ENCODE measurements at regions not wholly inside any gene's neighbourhood (a gene's known extent, or its start where the extent isn't known, plus 50 kb on each side); places are given as distances from the start of the nearest gene placed in this dataset.
"Not testable (repeated sequence)": the region's sequence is repeated elsewhere in the genome, so short reads cannot be mapped to it uniquely, and the experiment has no call there.

DNA sequence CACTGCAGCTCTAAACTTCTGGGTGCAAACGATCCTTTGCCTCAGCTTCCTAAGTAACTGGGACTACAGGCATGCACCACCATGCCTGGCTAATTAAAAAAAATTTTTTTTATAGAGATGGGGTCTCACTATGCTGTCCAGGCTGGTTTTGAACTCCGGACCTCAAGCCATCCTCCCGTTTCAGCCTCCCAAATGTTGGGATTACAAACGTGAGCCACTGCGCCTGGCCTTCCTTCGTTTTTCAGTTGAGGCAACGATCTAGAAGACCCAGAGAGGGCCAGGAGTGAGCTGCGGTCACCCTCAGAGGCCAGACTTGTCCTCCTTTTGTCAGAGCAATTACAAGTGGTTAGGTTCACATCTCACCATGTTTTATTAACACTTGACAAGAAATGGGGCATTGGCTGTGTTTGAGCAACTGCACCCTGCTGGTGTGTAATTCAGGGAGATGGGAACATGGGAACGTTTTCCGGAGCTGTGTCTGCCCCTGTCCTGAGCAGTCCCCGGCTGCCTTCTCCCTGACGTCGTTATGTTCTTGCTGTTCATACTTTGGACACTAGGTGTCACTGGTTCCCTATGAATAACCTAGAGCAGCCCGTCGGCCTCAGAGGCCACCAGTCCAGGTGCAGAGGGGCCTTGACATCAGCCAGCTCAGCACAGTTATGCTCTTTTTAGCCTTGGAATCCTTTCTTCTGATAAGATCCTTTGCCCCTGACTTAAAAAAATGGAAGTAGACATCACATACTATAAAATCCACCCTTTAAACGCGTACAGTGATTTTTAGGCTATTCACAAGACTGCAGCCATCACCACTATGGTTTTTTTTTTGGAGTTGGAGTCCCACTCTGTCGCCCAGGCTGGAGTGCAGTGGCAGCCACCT, 375.0 kb downstream of the TYW1 start:
- H3K4me2 ChIP-seq (ENCODE audit: insufficient read depth, low read length): peak overlapping the region; percentile 45
- no peaks in the 10 kb centered on the region for H3K36me3 ChIP-seq (ENCODE audit: insufficient read depth, low read length)
- peak; percentile 97 for DNase-seq (ENCODE audit: insufficient read length, low spot score, missing footprints)
- H3K79me2 ChIP-seq (ENCODE audit: insufficient read depth, low read length): no peaks in the 10 kb centered on the region
- H3K9me3 ChIP-seq (ENCODE audit: low read depth, low read length): no peaks in the 10 kb centered on the region
- H3K4me3 ChIP-seq (ENCODE audit: insufficient read depth, low read length): no peak overlapping the region
- no peaks in the 10 kb centered on the region for H3K4me1 ChIP-seq (ENCODE audit: insufficient read depth, low read length)
- TF ChIP-seq, protein P1, sequence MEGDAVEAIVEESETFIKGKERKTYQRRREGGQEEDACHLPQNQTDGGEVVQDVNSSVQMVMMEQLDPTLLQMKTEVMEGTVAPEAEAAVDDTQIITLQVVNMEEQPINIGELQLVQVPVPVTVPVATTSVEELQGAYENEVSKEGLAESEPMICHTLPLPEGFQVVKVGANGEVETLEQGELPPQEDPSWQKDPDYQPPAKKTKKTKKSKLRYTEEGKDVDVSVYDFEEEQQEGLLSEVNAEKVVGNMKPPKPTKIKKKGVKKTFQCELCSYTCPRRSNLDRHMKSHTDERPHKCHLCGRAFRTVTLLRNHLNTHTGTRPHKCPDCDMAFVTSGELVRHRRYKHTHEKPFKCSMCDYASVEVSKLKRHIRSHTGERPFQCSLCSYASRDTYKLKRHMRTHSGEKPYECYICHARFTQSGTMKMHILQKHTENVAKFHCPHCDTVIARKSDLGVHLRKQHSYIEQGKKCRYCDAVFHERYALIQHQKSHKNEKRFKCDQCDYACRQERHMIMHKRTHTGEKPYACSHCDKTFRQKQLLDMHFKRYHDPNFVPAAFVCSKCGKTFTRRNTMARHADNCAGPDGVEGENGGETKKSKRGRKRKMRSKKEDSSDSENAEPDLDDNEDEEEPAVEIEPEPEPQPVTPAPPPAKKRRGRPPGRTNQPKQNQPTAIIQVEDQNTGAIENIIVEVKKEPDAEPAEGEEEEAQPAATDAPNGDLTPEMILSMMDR (IDR thresholded peaks at IDR 0.05; ENCODE audit: extremely low read depth, low read depth, low read length): peak; percentile 79
- peak overlapping the region; percentile 31 for H2AFZ ChIP-seq (ENCODE audit: low read length)
- H3K27ac ChIP-seq (ENCODE audit: low read depth, low read length): no peak overlapping the region
- no peaks in the 10 kb centered on the region for H4K20me1 ChIP-seq (ENCODE audit: insufficient read depth, low read length)
- peaks cover 14% of the 10 kb centered on the region for H3K27me3 ChIP-seq (ENCODE audit: insufficient read depth, low read length)

DNA sequence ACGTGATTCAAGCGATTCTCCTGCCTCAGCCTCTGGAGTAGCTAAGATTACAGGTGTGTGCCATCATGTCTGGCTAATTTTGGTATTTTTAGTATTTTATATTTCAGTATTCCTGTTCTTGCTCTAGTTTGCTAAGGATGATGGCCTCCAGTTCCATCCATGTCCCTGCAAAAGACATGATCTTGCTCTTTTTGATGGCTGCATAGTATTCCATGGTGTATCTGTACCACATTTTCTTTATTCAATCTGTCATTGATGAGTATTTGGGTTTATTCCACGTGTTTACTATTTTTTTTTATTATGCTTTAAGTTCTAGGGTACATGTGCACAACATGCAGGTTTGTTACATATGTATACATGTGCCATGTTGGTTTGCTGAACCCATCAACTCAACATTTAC, 376.8 kb downstream of the TYW1 start:
- H2AFZ ChIP-seq (ENCODE audit: low read length); H3K79me2 ChIP-seq (ENCODE audit: insufficient read depth, low read length); H3K4me2 ChIP-seq (ENCODE audit: insufficient read depth, low read length); H3K36me3 ChIP-seq (ENCODE audit: insufficient read depth, low read length); H3K27ac ChIP-seq (ENCODE audit: low read depth, low read length); H4K20me1 ChIP-seq (ENCODE audit: insufficient read depth, low read length); H3K4me1 ChIP-seq (ENCODE audit: insufficient read depth, low read length); H3K4me3 ChIP-seq (ENCODE audit: insufficient read depth, low read length); H3K9me3 ChIP-seq (ENCODE audit: low read depth, low read length); DNase-seq (ENCODE audit: insufficient read length, low spot score, missing footprints): not testable (repeated sequence)
- peaks cover 14% of the 10 kb centered on the region for H3K27me3 ChIP-seq (ENCODE audit: insufficient read depth, low read length)

DNA sequence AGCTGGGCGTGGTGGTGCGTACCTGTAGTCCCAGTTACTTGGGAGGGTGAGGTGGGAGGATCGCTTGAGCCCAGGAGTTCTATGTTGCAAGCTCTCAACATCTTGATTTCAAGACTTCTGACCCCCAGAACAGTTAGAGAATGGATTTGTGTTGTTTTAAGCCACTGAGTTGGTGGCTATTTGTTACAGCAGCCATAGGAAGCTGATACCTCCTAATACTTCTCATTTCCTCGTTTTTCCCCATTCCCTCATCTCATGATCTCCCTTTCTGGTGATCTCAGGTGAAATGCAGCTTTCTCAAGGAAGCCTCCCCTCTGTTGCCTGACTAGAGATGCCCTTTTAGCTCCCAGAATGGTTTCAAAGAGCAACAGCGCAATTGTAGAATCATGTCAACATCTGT, 378.8 kb downstream of the TYW1 start:
- H4K20me1 ChIP-seq (ENCODE audit: insufficient read depth, low read length): no peaks in the 10 kb centered on the region
- H3K79me2 ChIP-seq (ENCODE audit: insufficient read depth, low read length): no peaks in the 10 kb centered on the region
- no peak overlapping the region for H3K4me2 ChIP-seq (ENCODE audit: insufficient read depth, low read length)
- DNase-seq (ENCODE audit: insufficient read length, low spot score, missing footprints): no peak
- H3K9me3 ChIP-seq (ENCODE audit: low read depth, low read length): no peaks in the 10 kb centered on the region
- no peaks in the 10 kb centered on the region for H3K36me3 ChIP-seq (ENCODE audit: insufficient read depth, low read length)
- peaks cover 6% of the 10 kb centered on the region for H3K27me3 ChIP-seq (ENCODE audit: insufficient read depth, low read length)
- TF ChIP-seq, protein P1 (IDR thresholded peaks at IDR 0.05; ENCODE audit: extremely low read depth, low read depth, low read length): no peak
- H3K27ac ChIP-seq (ENCODE audit: low read depth, low read length): no peak overlapping the region
- H3K4me3 ChIP-seq (ENCODE audit: insufficient read depth, low read length): no peak overlapping the region
- H3K4me1 ChIP-seq (ENCODE audit: insufficient read depth, low read length): no peaks in the 10 kb centered on the region
- H2AFZ ChIP-seq (ENCODE audit: low read length): no peak overlapping the region

DNA sequence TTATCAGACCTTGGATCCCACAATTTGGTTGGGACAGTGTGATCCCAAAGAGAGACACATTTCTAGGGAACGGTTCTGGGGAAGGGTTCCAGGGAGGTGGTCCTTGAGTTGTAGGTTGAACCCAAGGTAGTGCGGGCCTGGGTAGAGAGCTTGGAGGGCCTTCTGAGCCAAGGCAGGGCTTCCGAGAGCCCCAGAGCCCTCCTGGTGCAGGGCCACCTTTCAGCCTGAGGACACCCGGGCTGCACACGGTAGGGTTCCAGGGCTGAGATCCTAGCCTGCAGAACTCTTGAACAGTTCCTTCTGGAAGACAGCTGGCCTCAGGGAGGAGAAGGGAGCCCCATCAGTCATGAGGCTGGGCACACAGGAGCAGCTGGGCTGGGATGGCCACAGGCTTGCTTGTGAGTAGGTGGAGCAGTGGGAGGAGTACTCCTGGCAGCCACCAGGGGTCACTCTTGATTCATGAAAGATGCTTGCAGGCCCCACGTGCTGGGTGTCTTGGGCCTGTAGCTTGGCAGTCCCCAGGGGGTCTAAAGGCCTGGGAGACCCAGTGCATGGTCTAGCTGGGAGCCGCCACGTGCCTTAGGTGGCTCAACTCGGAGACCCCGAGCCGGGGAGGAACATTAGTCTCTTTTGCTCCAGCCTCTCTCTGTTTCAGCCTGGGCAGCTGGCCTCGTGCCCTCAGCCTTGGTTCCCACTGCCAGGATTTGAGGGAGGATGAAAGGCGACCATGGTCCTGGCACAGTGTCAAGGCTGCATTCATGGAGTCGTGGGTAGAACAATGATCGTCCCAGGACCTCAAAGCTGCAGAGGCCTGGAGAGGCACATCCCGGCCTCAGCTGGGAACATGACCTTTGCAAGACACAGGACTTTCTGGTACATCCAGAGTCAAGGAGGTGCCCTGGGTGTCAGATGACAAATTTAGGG, 381.6 kb downstream of the TYW1 start:
- no peak overlapping the region for H3K4me3 ChIP-seq (ENCODE audit: insufficient read depth, low read length)
- no peak overlapping the region for H3K4me2 ChIP-seq (ENCODE audit: insufficient read depth, low read length)
- no peaks in the 10 kb centered on the region for H3K4me1 ChIP-seq (ENCODE audit: insufficient read depth, low read length)
- peaks cover 2% of the 10 kb centered on the region for H3K9me3 ChIP-seq (ENCODE audit: low read depth, low read length)
- TF ChIP-seq, protein P1 (IDR thresholded peaks at IDR 0.05; ENCODE audit: extremely low read depth, low read depth, low read length): peak; percentile 79
- H2AFZ ChIP-seq (ENCODE audit: low read length): no peak overlapping the region
- no peaks in the 10 kb centered on the region for H3K79me2 ChIP-seq (ENCODE audit: insufficient read depth, low read length)
- H4K20me1 ChIP-seq (ENCODE audit: insufficient read depth, low read length): no peaks in the 10 kb centered on the region
- DNase-seq (ENCODE audit: insufficient read length, low spot score, missing footprints): peak; percentile 91
- H3K27me3 ChIP-seq (ENCODE audit: insufficient read depth, low read length): no peaks in the 10 kb centered on the region
- H3K36me3 ChIP-seq (ENCODE audit: insufficient read depth, low read length): no peaks in the 10 kb centered on the region
- no peak overlapping the region for H3K27ac ChIP-seq (ENCODE audit: low read depth, low read length)

Measured in osteoblast (primary cell).